GM23338 (cell line): ENCODE measurements at regions not wholly inside any gene's neighbourhood (a gene's known extent, or its start where the extent isn't known, plus 50 kb on each side); places are given as distances from the start of the nearest gene placed in this dataset.

ENCODE experiments used
- ATAC-seq: fragments of 200-7000 bp; cut with Tn5 transposase; 3 replicates; pipeline ENCODE4 v1.9.1; 2020
- DNase-seq: peaks from one replicate; pipeline ENCODE4 v3.0.0-alpha.2; 2015; ENCODE audit warnings: low spot score
- H2AFZ ChIP-seq: fragments of 200-600 bp; sonication (generic); 2 replicates; pipeline ENCODE4 v1.8.0; 2016; ENCODE audit warnings: antibody characterized with exemption, mild to moderate bottlenecking, moderate library complexity
- H3F3A ChIP-seq: fragments of 200-600 bp; sonication (generic); replicated peaks from 2 replicates; pipeline ENCODE4 v1.8.0; 2017; ENCODE audit warnings: antibody characterized with exemption, mixed run types, low read depth
- H3K27ac ChIP-seq: fragments of 200-600 bp; sonication (generic); 2 replicates; pipeline ENCODE4 v1.6.1; 2016; ENCODE audit warnings: low read depth
- H3K27me3 ChIP-seq: fragments of 200-600 bp; sonication (generic); 2 replicates; pipeline ENCODE4 v1.8.0; 2016; ENCODE audit warnings: mild to moderate bottlenecking, mixed run types, moderate library complexity; ENCODE audit not compliant: insufficient read depth
- H3K36me3 ChIP-seq: fragments of 200-600 bp; sonication (generic); 2 replicates; pipeline ENCODE4 v1.8.0; 2016; ENCODE audit warnings: mild to moderate bottlenecking; ENCODE audit not compliant: insufficient read depth
- H3K4me1 ChIP-seq: fragments of 200-600 bp; sonication (generic); 2 replicates; pipeline ENCODE4 v1.8.0; 2016; ENCODE audit warnings: mild to moderate bottlenecking, moderate library complexity; ENCODE audit not compliant: insufficient read depth
- H3K4me2 ChIP-seq: fragments of 200-600 bp; sonication (generic); 2 replicates; pipeline ENCODE4 v1.7.1; 2017; ENCODE audit warnings: mixed run types
- H3K4me3 ChIP-seq: fragments of 200-600 bp; sonication (generic); 2 replicates; pipeline ENCODE4 v1.6.1; 2016; ENCODE audit warnings: mixed run types
- H3K79me2 ChIP-seq: fragments of 200-600 bp; sonication (generic); replicated peaks from 2 replicates; pipeline ENCODE4 v1.8.0; 2017; ENCODE audit warnings: mild to moderate bottlenecking; ENCODE audit not compliant: insufficient read depth
- H3K9me2 ChIP-seq: fragments of 200-600 bp; sonication (generic); 2 replicates; pipeline ENCODE4 v1.8.0; 2017; ENCODE audit not compliant: insufficient read depth
- H4K20me1 ChIP-seq: fragments of 200-600 bp; sonication (generic); replicated peaks from 2 replicates; pipeline ENCODE4 v1.8.0; 2017; ENCODE audit warnings: mild to moderate bottlenecking; ENCODE audit not compliant: insufficient read depth
- H3K27ac Mint-ChIP-seq: 2 replicates; pipeline ENCODE4 v1.8.0; 2020; ENCODE audit warnings: inconsistent platforms, mild to moderate bottlenecking, moderate library complexity, mixed read lengths
- H3K27me3 Mint-ChIP-seq: 3 replicates; pipeline ENCODE4 v1.8.0; 2022; ENCODE audit warnings: low read depth, mild to moderate bottlenecking, moderate library complexity, mixed read lengths, inconsistent platforms; ENCODE audit not compliant: insufficient read depth, poor library complexity
- H3K36me3 Mint-ChIP-seq: 3 replicates; pipeline ENCODE4 v1.8.0; 2021; ENCODE audit warnings: low read depth, mild to moderate bottlenecking, inconsistent platforms, moderate library complexity, mixed read lengths
- H3K4me1 Mint-ChIP-seq: 3 replicates; pipeline ENCODE4 v1.8.0; 2020; ENCODE audit warnings: mild to moderate bottlenecking, inconsistent platforms, mixed read lengths
- H3K4me3 Mint-ChIP-seq: 3 replicates; pipeline ENCODE4 v1.8.0; 2021; ENCODE audit warnings: moderate library complexity, mild to moderate bottlenecking, inconsistent platforms, mixed read lengths
- H3K9me3 Mint-ChIP-seq: 3 replicates; pipeline ENCODE4 v1.8.0; 2020; ENCODE audit warnings: moderate library complexity, mild to moderate bottlenecking, inconsistent platforms, mixed read lengths
- CTCF ChIP-seq, 2 experiments: fragments of 200-600 bp in 1 of 2; sonication (generic) in 1 of 2; conservative IDR thresholded peaks; 2 replicates each; pipeline versions ENCODE4 v1.5.1 to v1.6.1; 2016 to 2017; ENCODE audit warnings: antibody characterized with exemption in 2 of 2, low read depth in 2 of 2, mild to moderate bottlenecking in 2 of 2, moderate library complexity in 1 of 2
- EZH2phosphoT487 ChIP-seq: fragments of 200-600 bp; sonication (generic); IDR thresholded peaks from one replicate; pipeline ENCODE4 v1.8.1; 2018; ENCODE audit warnings: antibody characterized with exemption; ENCODE audit not compliant: unreplicated experiment
- NANOG ChIP-seq: IDR thresholded peaks from 2 replicates; pipeline ENCODE4 v1.6.1; 2016; ENCODE audit warnings: antibody characterized with exemption, borderline replicate concordance
- POLR2AphosphoS5 ChIP-seq: IDR thresholded peaks from 2 replicates; pipeline ENCODE4 v1.6.1; 2016; ENCODE audit warnings: antibody characterized with exemption, low read depth
- ZNF331 ChIP-seq: fragments of 250-450 bp; sonication (Bioruptor Pico); IDR thresholded peaks from 2 replicates; pipeline ENCODE4 v1.5.0; 2020; ENCODE audit warnings: low read depth, mild to moderate bottlenecking, moderate library complexity
- ZNF462 ChIP-seq: fragments of 250-450 bp; sonication (Bioruptor Pico); IDR thresholded peaks from 2 replicates; pipeline ENCODE4 v1.5.0; 2020; ENCODE audit warnings: mild to moderate bottlenecking, moderate library complexity

- TF ChIP-seq ZNF462 (no peak), CTCF (conservative IDR thresholded peaks at IDR 0.05; ENCODE audit: low read depth in 2 of 2) (no peak), EZH2phosphoT487 (no peak), POLR2AphosphoS5 (no peak), ZNF331 (CRISPR knock-in tag) (no peak)
These were observed 114.2 kb upstream of the PTPN1 start (continued) for GRCh38 chr20:50395914-50396488.

- Histone ChIP-seq H2AFZ (no peak overlapping the region), H3K4me1 (no peaks in the 10 kb centered on the region), H3K36me3 (no peaks in the 10 kb centered on the region), H3K9me2 (no peaks in the 10 kb centered on the region), H3K27ac (no peak overlapping the region), H3K79me2 (no peaks in the 10 kb centered on the region), H3K4me2 (no peak overlapping the region), H3F3A (no peaks in the 10 kb centered on the region), H4K20me1 (no peaks in the 10 kb centered on the region), H3K27me3 (no peaks in the 10 kb centered on the region), H3K4me3 (no peak overlapping the region)
- TF ChIP-seq POLR2AphosphoS5 (no peak), NANOG (no peak), EZH2phosphoT487 (no peak)
- H3K9me3 Mint-ChIP-seq = no peaks in the 10 kb centered on the region
- H3K36me3 Mint-ChIP-seq = no peaks in the 10 kb centered on the region
- H3K4me3 Mint-ChIP-seq = no peak overlapping the region
- ATAC-seq (no peak), DNase-seq (no peak)
- peaks cover 14% of the 10 kb centered on the region for H3K4me1 Mint-ChIP-seq
- H3K27ac Mint-ChIP-seq = no peak overlapping the region
- peaks cover 9% of the 10 kb centered on the region for H3K27me3 Mint-ChIP-seq
These were observed 113.6 kb upstream of the PTPN1 start for GRCh38 chr20:50396623-50397022.
